NCI-H2171 (cell line): ENCODE measurements at regions not wholly inside any gene's neighbourhood (a gene's known extent, or its start where the extent isn't known, plus 50 kb on each side); places are given as distances from the start of the nearest gene placed in this dataset.

Experiments used
- DNase-seq: peaks from one replicate; lab custom pipeline; 2025; lab: John Stamatoyannopoulos, UW

DNA sequence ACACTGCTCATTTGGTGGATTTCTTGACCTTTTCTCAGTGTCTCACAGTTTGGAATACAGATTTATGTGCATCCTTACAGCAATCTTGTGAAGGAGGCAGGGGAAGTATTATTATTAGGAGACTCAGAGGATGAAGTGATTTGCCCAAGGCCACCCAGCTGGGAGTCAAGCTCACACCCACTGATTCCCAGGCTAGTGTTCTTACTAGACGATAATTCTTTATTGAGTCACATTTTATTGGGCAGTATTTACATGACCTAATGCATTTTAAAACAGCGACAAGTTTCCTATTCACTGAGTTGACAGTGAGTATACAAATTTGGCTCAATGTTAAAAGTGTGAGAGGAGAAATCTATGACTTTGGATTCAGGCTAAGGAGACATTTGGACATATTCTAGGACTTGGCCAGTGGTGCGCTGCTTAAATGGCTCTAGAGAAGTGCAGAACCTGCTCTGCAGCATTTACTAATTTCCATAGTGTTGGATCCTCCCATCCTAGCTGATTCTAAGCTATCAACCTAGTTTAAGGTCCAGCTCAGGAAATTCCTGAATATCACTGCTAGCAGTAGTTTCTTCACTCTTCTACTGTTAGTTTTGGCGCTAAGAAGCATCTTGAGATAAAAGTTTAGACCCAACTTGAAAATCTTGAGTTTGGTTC lies 199.3 kb downstream of the MTX2 start:
- DNase-seq, result no peak

- DNase-seq, result no peak
These were observed 201.5 kb downstream of the MTX2 start for GRCh38 chr2:176470713-176471112.

DNA sequence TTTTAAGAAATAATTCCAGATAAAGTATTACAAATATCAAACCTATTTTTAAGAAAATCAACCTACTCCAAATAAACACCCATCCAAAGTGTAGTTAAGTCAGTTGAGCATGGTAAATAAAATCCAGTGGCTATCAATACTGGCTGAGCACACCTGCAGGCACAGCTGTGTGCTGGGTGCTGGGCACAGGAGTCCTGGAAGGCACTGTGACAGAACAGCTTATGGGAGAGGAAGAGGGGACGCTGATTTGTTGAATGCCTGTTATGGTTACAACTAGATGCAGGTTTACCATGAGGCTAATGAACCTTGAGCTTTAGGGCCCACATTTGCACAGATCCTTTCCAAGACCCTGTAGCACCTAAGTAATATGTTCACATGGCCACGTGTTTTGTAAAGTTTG lies 202.7 kb downstream of the MTX2 start:
- DNase-seq, result no peak

- peak; percentile 93 for DNase-seq
These were observed 203.9 kb downstream of the MTX2 start for GRCh38 chr2:176473177-176473576.

- DNase-seq, result no peak
These were observed 204.6 kb downstream of the MTX2 start for GRCh38 chr2:176473851-176474250.

- no peak for DNase-seq
These were observed 208.1 kb downstream of the MTX2 start for GRCh38 chr2:176477336-176477735.

GRCh38 chr2:176479961-176480360 lies 210.7 kb downstream of the MTX2 start:
- peak; percentile 75 for DNase-seq

DNA sequence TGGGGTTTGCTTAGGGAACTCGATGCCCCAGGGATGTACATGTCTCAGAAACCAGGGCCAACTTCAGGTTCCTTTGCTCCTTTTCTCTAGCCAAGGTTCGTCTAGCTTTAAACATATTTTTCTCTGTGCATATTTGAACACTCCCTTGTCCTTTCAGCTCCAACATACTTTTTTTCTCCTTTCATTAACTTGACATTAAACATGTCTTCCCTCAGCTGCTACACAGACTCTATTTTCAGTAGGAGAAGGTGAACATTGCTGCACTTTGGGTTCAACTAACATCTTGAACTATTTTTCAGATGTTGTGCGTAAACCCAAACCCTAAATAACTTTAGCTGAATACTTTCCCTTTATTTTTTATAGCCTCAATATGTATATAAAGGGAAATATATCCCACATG lies 212.9 kb downstream of the MTX2 start:
- no peak for DNase-seq

- no peak for DNase-seq
These were observed 214.2 kb downstream of the MTX2 start for GRCh38 chr2:176483476-176483875.

DNA sequence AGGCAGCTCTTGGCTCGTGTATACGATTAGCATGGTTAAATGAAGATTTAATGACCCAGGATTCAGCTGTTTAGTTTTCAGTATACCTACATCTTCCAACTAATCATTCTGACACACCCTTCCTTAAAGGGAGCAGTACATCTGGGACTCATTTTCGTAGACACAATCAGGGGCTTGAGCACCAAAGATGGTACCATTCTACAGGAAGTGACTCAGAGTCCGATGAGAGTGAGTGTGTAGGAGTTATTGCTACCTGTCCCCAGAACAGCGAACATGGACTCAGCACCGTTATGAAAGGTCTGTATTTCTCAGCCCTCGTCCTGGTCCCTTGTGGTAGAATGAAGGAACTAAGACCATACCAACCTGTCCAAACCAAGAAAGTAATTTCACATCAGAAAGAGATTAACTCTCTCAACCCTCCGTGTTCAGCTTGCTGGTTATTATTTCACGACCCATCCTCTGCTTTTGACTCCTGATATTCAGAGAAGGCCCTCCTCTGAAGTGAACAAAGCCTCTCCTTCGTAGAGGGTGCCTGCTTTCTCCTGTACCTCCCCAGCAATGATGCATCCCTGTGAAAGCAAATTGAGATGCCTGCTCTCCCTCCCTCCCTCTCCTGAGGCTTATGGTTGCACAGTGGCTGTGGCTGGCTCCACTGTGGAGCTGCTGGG lies 214.8 kb downstream of the MTX2 start:
- no peak for DNase-seq

DNA sequence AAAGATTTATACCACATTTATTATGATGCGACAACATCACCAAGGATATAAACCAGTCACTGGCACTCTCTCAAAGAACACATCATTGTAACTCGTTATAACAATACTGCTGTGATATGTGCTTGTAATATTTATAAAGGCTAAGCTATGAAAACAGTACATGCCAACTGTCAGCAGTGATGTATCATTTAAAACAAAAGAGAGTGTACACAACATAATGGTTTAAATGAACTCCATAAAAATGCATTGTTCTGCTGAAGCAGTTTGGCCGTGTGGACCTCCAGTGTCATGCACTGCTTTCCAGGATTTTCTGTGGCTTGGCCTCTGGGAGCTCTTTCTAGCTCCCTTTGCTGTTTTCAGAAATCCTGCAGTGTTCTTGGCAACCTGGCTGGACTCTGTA lies 215.6 kb downstream of the MTX2 start:
- DNase-seq, result no peak

DNA sequence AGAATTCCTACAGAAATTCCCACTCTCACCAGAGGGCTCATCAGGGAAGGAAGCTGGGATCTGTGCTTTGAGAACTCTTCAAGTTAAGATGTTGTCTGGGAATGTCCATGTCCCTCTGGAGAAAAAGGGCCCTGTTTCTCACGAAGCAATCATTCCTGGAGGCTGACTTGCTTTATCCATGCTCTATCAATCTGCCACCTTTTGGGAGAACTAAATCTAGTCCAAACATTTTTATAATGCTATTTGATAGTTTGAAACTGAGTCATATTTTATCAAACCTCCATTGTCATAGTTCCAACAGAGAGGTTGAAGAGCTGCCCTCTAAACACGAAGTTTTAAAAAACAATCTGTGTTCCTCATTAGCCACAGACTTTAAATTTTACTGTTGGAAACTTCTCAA lies 219.2 kb downstream of the MTX2 start:
- no peak for DNase-seq

- DNase-seq, result no peak
These were observed 221.0 kb downstream of the MTX2 start for GRCh38 chr2:176490061-176490861.

DNA sequence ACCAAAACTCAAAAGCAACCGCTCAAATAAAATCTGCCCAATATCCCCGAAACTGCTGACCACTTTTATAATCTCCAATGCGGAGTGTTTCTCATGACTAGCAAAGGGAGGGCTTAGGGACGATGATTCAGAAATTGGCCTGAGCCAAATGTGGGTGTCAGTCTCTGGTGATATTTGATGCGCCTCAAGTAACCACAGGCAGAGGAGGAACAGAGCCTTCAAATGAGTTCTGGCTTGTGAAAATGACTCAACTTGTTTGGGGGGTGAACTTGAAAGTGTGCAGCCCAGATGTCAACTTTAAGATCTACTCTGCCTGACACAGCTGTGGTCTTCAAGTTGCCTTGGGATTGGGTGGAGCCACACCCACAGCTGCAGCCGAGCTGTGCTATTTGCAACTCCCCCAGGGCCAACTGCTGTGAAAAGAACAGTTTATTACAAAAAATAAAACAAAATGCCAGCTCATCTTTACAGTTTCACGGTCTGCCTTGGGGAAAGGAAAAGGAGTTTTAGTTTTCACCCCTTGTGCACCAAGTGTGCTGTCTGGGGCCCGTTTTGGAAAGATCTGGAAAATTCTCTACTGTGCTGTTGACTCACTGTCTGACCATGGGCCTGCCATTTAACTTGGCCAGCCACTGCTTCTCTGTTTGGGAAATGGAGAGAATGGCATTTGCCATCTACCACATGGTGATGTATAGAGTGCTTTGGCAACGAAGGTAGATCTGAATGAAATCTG lies 222.1 kb downstream of the MTX2 start:
- DNase-seq, result peak; percentile 61

DNA sequence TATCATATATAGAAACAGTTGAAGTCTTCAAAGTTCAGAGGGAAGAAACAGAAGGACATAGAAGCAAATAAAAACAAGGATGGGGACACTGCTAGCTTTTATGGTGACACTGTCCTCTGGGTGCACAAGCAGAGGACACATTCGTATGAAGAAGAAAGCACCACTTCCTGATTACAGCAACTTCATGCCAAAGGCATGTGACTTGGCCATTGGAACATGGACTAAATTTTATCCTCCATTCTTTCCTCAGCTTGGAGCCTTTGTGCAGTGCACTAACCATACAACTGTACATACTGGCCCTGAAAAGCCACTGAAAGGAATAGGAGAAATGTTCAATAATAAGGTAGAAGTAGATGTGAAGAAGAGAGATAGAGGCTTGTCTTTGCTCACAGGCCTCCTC lies 223.3 kb downstream of the MTX2 start:
- no peak for DNase-seq

GRCh38 chr2:176493226-176493825 lies 224.1 kb downstream of the MTX2 start:
- DNase-seq, result peak; percentile 83

GRCh38 chr2:176493909-176494308 lies 224.7 kb downstream of the MTX2 start:
- DNase-seq, result no peak

DNA sequence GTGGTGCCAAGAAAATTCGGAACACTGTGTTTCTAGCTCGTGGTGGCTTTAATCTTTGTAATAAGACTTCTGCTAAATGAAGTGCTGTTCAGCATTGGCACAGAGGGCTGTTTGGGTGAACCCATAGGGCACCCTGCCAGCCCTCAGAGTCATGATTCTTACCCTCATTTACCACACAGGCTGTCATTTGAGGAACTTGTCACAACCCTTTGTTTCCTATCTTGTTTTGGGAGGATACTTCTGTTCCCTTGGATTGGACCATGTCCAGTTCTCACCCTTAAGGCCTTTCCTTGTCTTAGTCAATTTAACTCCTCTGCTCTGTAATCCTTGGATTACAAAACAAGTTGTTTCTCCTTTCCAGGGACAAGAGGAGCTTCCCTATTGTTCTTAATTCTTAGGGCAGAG lies 225.7 kb downstream of the MTX2 start:
- DNase-seq, result no peak

GRCh38 chr2:176495826-176496225 lies 226.6 kb downstream of the MTX2 start:
- DNase-seq, result no peak

GRCh38 chr2:176496761-176497160 lies 227.5 kb downstream of the MTX2 start:
- DNase-seq, result no peak

GRCh38 chr2:176500901-176501300 lies 231.7 kb downstream of the MTX2 start:
- no peak for DNase-seq

DNA sequence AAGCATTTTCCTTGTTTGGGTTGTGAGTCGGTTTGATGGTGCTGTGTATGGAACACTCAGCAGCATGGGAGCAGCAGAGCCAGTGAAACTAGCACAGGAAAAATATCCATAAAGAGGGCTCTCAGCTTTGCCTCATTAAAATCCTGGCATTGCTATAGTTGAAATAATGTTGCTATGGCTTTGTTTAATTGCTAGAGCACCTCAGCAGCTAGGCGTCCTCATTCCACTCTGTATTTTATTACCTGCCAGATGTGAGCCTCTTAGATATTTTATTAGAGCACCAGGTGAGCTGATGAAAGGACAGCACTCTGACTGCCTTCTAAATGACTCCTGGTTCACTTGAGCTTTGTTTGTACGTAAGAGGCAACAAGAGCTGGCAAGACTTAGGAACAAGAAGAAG lies 232.4 kb downstream of the MTX2 start:
- DNase-seq, result no peak
